NB4 (cell line): ENCODE measurements at regions not wholly inside any gene's neighbourhood (a gene's known extent, or its start where the extent isn't known, plus 50 kb on each side); places are given as distances from the start of the nearest gene placed in this dataset.

Experiments
- POLR2A ChIP-seq: IDR thresholded peaks from 2 replicates; pipeline ENCODE4 v1.6.1; 2011; ENCODE audit warnings: mild to moderate bottlenecking; ENCODE audit not compliant: insufficient read length; ENCODE audit errors: extremely low read depth
- TF ChIP-seq, protein P1 (sequence below): IDR thresholded peaks from one replicate; pipeline ENCODE4 v1.5.1; 2012; ENCODE audit warnings: low read depth, low read length
- TF ChIP-seq, protein P2 (sequence below): IDR thresholded peaks from 2 replicates; pipeline ENCODE4 v1.6.1; 2011; ENCODE audit warnings: low read depth, low read length

DNA sequence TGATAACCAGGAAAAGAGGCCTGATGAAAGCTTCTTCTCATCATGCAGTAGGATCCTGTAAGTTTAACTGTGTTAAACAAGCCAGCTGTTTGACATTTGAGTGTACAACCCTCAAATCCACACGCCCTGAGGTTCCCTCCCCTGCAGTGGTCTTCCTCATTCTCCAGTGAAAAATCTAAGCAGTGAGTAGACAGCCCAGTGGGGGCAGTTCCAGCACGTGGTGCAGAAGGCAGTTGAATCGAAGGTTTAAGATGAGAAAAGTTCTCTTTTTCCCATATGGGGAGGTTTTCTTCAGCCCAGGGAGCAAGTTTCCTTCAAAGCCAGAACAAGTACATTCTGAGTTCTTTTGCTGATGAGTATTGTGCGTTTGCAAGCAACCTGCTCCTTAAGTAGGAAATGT is 174.5 kb downstream of the NR2F2 start:
- TF ChIP-seq, protein P1, sequence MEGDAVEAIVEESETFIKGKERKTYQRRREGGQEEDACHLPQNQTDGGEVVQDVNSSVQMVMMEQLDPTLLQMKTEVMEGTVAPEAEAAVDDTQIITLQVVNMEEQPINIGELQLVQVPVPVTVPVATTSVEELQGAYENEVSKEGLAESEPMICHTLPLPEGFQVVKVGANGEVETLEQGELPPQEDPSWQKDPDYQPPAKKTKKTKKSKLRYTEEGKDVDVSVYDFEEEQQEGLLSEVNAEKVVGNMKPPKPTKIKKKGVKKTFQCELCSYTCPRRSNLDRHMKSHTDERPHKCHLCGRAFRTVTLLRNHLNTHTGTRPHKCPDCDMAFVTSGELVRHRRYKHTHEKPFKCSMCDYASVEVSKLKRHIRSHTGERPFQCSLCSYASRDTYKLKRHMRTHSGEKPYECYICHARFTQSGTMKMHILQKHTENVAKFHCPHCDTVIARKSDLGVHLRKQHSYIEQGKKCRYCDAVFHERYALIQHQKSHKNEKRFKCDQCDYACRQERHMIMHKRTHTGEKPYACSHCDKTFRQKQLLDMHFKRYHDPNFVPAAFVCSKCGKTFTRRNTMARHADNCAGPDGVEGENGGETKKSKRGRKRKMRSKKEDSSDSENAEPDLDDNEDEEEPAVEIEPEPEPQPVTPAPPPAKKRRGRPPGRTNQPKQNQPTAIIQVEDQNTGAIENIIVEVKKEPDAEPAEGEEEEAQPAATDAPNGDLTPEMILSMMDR, result no peak
- TF ChIP-seq POLR2A, result no peak
- TF ChIP-seq, protein P2, sequence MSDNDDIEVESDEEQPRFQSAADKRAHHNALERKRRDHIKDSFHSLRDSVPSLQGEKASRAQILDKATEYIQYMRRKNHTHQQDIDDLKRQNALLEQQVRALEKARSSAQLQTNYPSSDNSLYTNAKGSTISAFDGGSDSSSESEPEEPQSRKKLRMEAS, result peak; percentile 87
